GM19351 (cell line): ENCODE measurements at regions not wholly inside any gene's neighbourhood (a gene's known extent, or its start where the extent isn't known, plus 50 kb on each side); places are given as distances from the start of the nearest gene placed in this dataset.
"Not testable (repeated sequence)": the region's sequence is repeated elsewhere in the genome, so short reads cannot be mapped to it uniquely, and the experiment has no call there.

Source experiments
- ATAC-seq: cut with Tn5 transposase; IDR thresholded peaks from one replicate; pipeline ENCODE4 v1.9.1; 2021; ENCODE audit warnings: mild to moderate bottlenecking, moderate library complexity; ENCODE audit not compliant: unreplicated experiment

GRCh38 chr10:9052767-9053166 lies 998.3 kb downstream of the GATA3 start:
- ATAC-seq: no peak

DNA sequence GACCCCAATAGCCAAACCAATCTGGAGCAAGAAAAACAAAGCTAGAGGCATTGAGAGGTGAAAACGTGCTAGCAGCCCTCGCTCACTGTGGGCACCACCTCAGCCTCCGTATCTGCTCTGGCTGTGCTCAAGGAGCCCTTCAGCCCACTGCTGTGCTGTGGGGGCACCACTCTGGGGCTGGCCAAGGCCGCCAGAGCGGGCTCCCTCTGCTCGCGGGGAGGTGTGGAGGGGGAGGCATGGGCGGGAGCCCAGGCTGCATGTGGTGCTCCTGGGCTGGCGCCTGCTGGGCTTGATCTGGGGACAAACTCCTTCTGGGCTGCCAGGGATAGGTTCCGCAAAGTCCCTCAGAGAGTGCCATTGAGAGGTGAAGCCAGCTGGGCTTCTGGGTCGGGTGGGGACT lies 1002.0 kb downstream of the GATA3 start:
- ATAC-seq: no peak

DNA sequence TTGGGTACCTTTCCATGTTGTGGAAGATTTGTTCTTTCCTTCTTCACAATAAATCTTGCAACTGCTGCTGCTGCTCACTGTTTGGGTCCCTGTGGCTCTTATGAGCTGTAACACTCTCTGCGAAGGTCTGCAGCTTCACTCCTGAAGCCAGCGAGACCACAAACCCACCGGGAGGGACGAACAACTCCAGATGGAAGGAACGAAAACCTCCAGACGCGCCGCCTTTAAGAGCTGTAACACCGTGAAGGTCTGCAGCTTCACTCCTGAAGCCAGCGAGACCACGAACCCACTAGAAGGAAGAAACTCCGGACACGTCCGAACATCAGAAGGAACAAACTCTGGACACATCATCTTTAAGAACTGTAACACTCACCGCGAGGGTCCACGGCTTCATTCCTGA lies 1002.8 kb downstream of the GATA3 start:
- ATAC-seq: not testable (repeated sequence)

GRCh38 chr10:9060314-9060713 lies 1005.8 kb downstream of the GATA3 start:
- no peak for ATAC-seq

DNA sequence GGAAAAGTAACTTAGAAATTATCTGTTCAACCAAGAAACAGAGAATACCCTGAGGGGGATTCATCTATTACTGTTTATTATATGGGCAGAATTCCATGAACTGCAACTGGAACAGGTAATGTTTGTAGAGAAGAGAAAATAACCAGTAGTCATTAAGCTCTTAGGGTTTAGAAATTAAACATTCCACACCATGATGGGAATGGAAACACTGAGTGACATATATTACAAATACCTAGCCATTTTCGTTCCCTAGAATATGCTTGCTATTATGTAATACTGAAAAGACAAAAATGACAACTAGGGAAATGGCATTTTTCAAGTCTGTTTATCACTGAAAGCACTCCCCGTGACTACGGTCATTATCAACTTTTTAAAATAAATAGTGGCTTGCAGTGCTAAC lies 1007.4 kb downstream of the GATA3 start:
- ATAC-seq: no peak

- ATAC-seq: no peak
These were observed 1011.7 kb downstream of the GATA3 start for GRCh38 chr10:9066152-9066551.

DNA sequence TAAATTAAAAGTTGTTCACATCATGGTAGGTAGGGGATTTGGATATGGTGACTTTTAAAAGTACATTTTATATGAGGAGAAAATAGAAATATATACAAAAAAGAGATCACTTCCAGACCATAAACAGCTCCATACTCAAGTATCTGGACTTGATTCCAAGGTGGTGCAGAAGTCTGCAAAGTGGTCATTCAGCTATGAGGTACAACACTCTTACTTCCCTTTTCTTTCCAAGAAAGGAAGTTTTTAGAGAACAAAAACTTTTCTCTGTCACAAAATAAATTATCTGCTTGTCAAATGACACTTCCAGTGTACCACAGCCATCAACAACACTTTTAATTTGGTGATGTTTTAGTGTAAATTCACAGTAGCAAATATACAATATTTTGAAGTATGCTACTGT lies 1013.5 kb downstream of the GATA3 start:
- no peak for ATAC-seq

GRCh38 chr10:9069136-9069535 lies 1014.6 kb downstream of the GATA3 start:
- ATAC-seq: no peak

DNA sequence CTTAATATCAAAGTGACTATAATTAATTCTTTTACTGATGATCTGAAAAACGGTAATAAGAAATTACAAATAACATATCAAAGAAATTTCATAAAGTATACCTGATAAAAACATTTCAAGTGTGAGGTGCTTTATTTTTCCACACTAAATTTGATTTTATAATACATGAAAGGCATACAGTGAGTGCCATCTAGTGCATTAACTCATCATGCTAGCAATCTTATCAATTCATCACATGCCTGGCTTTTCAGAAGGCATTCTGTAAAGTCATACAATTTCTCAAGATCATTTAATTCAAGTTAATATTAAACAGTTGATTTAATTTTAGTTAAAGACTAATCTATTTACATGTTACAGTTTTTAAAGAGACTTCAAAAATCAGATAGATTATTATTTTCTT lies 1020.9 kb downstream of the GATA3 start:
- ATAC-seq: no peak

GRCh38 chr10:9076066-9076465 lies 1021.6 kb downstream of the GATA3 start:
- no peak for ATAC-seq

DNA sequence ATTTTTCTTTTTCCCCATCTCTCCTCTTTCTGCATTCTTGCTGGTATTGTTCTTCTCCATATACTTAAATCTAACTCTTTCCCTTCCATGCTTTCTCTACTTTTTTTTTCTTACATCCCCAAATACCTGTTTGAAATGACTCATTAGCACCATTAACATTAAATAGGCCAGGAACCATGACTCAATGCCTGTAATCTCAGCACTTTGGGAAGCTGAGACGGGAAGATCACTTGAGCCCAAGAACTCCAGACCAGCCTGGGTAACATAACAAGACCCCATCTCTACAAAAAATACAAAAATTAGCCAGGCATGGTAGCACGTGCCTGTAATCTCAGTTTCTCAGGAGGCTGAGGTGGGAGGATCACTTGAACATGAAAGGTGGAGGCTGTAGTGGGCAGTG lies 1026.8 kb downstream of the GATA3 start:
- no peak for ATAC-seq

DNA sequence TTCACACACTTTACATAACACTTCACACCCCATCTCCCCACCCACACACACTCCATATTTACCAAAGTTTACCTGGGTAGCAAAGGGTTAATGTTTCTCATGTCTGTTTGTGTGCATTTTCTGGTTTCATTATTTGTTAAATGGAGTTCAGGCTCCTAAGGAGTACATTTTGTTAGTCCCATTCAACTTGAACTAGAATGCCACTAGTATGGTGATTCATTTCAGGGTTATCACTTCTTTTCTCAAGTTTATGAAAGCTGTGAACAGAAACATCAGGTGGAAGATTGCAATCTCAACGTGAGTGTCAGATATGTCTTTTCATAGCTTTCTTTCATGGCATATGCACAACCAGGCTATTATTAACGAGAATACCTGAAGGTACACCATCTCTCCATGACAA lies 1027.5 kb downstream of the GATA3 start:
- ATAC-seq: no peak

- no peak for ATAC-seq
These were observed 1037.1 kb downstream of the GATA3 start for GRCh38 chr10:9091530-9092093.

GRCh38 chr10:9096288-9096687 lies 1041.8 kb downstream of the GATA3 start:
- no peak for ATAC-seq

GRCh38 chr10:9097206-9097990 lies 1042.9 kb downstream of the GATA3 start:
- no peak for ATAC-seq

DNA sequence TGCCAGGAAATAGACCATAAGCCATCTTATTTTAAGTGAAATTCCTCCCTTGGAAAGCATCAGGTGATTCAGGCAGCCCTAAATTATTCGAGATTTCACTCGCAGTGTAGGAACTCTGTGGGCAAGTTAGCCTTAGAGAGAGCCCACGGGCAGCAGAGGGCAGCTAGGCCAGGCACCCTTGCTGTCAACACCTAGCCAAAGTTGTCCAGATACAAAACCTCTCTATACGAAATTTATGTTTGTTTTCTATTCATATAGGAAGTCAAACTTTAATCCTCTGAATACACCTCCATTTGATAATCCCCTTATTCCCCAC lies 1043.5 kb downstream of the GATA3 start:
- ATAC-seq: no peak

DNA sequence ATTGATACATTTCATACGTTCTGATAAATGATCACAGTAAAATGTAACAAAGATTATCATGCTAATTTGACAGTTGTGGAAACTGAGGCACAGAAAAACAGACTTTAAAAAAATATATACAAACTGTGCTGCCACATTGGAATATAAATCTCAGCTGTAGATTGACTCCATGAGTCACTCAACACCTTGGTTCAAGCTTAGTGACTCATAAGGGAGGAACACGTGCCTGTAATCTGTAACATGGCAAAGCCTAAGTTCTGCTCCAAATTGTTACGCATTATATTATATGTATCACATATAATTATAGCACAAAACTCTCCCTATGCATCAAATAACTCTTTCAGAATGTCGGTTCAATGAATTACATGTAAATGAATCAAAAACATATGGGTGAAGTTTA lies 1047.5 kb downstream of the GATA3 start:
- no peak for ATAC-seq

DNA sequence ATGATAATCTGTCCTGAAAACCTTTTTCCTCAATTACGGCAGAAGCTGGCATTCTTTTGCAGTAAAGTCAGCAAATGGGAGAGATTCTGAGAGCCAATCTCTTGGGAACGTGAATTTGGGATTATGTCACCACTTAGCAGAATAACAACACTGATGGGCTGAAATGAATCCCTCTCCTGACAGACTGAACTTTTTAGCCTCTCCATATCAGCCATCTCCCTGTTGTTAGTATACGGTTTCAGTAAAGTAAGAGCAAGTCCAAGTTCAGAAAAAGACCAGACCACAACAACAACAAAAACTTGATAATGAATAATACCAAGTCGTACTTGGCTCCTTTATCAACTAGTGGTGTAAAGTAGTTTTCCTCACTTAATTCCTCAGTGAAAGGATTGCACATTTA lies 1048.8 kb downstream of the GATA3 start:
- ATAC-seq: no peak

GRCh38 chr10:9111976-9112375 lies 1057.5 kb downstream of the GATA3 start:
- ATAC-seq: no peak

- ATAC-seq: no peak
These were observed 1072.2 kb downstream of the GATA3 start for GRCh38 chr10:9126728-9127127.

DNA sequence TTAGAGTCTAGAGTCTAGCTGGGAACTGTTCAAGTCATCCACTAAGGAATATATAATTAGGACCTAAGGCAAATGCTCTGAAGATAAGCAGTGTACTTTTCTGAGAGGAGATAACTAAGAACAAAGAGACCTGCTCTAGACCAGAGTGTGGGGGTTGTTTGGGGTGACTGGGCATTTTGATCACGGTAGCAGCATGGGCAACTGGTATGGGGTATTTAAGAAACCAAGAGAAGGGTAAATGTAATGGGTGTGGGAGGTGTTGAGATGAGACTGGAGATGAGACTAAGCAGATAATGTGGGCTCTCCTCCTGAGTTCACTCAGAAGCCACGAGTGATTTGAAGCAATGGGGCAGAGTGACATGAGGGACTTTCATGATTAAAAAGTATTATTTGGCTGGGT lies 1082.9 kb downstream of the GATA3 start:
- ATAC-seq: no peak

GRCh38 chr10:9138829-9139228 lies 1084.3 kb downstream of the GATA3 start:
- ATAC-seq: not testable (repeated sequence)

- ATAC-seq: no peak
These were observed 1085.9 kb downstream of the GATA3 start for GRCh38 chr10:9140373-9140772.
